ENCODE measurements at regions not wholly inside any gene's neighbourhood (a gene's known extent, or its start where the extent isn't known, plus 50 kb on each side); places are given as distances from the start of the nearest gene placed in this dataset.
A peak's percentile ranks its signal among the peaks of the same experiment; 100 is the strongest.

- peak; percentile 27 for ATAC-seq
- H3K36me3 ChIP-seq (ENCODE audit: insufficient read depth): no peaks in the 10 kb centered on the region
- peaks cover 23% of the 10 kb centered on the region for H3K4me1 Mint-ChIP-seq
- H3K27ac ChIP-seq (ENCODE audit: low read depth): no peak overlapping the region
- H3K9me2 ChIP-seq (ENCODE audit: insufficient read depth): peaks cover 3% of the 10 kb centered on the region; the same call in 1 of the 2 replicates
- no peaks in the 10 kb centered on the region for H3K9me3 Mint-ChIP-seq
- H3K36me3 Mint-ChIP-seq (ENCODE audit: low read depth): no peaks in the 10 kb centered on the region
- H3K4me3 Mint-ChIP-seq: no peak overlapping the region
- no peaks in the 10 kb centered on the region for H3F3A ChIP-seq (replicated peaks; ENCODE audit: low read depth)
- no peak overlapping the region for H3K4me2 ChIP-seq
- no peak overlapping the region for H3K4me3 ChIP-seq
- H3K27me3 ChIP-seq (ENCODE audit: insufficient read depth): no peaks in the 10 kb centered on the region
- DNase-seq (ENCODE audit: low spot score): no peak
- peaks cover 10% of the 10 kb centered on the region for H3K4me1 ChIP-seq (ENCODE audit: insufficient read depth)
- no peak overlapping the region for H3K27ac Mint-ChIP-seq
- no peaks in the 10 kb centered on the region for H4K20me1 ChIP-seq (replicated peaks; ENCODE audit: insufficient read depth)
- H2AFZ ChIP-seq: 0 out of 2 replicates have a peak overlapping the region, but pooled peaks have one; percentile 28
- no peaks in the 10 kb centered on the region for H3K79me2 ChIP-seq (replicated peaks; ENCODE audit: insufficient read depth)
- TF ChIP-seq ETS1 (IDR thresholded peaks at IDR 0.05) (no peak), POLR2AphosphoS5 (IDR thresholded peaks at IDR 0.05; ENCODE audit: low read depth) (no peak), REST (IDR thresholded peaks at IDR 0.05; ENCODE audit: unreplicated experiment) (no peak), EZH2 (IDR thresholded peaks at IDR 0.05; ENCODE audit: low read depth, unreplicated experiment) (no peak), STAT1 (IDR thresholded peaks at IDR 0.05; ENCODE audit: unreplicated experiment) (no peak), CTCF (conservative IDR thresholded peaks at IDR 0.05; ENCODE audit: low read depth in 2 of 2) (no peak), ZNF114 (CRISPR knock-in tag; IDR thresholded peaks at IDR 0.05) (no peak), ZNF331 (CRISPR knock-in tag; IDR thresholded peaks at IDR 0.05; ENCODE audit: low read depth) (no peak), EZH2phosphoT487 (IDR thresholded peaks at IDR 0.05; ENCODE audit: unreplicated experiment) (no peak), CREB1 (CRISPR knock-in tag; IDR thresholded peaks at IDR 0.05; ENCODE audit: low read depth) (no peak), ZNF462 (CRISPR knock-in tag; IDR thresholded peaks at IDR 0.05) (no peak), NANOG (IDR thresholded peaks at IDR 0.05; ENCODE audit: borderline replicate concordance) (no peak), JUNB (IDR thresholded peaks at IDR 0.05; ENCODE audit: unreplicated experiment) (no peak)
- H3K27me3 Mint-ChIP-seq (ENCODE audit: insufficient read depth, low read depth, poor library complexity): peaks cover 4% of the 10 kb centered on the region
Measured at GRCh38 chr11:113578715-113579250, 103.6 kb upstream of the DRD2 start.
